ENCODE measurements at regions not wholly inside any gene's neighbourhood (a gene's known extent, or its start where the extent isn't known, plus 50 kb on each side); places are given as distances from the start of the nearest gene placed in this dataset.

DNA sequence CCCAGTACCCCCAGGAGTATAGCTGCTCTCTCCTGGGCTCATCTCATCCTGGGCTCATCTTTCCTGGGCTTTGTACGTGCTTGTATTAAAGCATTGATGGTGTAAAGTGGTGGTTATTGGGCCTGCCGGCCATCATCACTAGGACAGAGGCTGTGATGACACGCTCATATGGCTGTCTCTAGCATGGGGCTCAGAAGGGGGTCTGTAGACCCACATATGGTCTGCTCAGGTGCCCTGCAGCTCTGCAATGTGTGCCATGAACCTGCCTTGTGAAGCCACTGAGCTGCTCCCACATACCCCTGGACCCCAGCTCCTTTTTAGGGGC, 143.4 kb downstream of the CDC5L start:
- peaks cover 7% of the 10 kb centered on the region for H3K4me1 ChIP-seq (ENCODE audit: control insufficient read depth, insufficient read depth, low read length)
- H3K4me3 ChIP-seq (ENCODE audit: insufficient read depth, low read depth, low read length) = no peak overlapping the region
- 92% methylated on average over 3 of the region's 3 CpGs for WGBS, 2 experiments
- H3K27ac ChIP-seq (ENCODE audit: insufficient read depth, low read depth, low read length, poor library complexity, severe bottlenecking) = no peak overlapping the region
- H3K27me3 ChIP-seq (ENCODE audit: control insufficient read depth, insufficient read depth, low read length, poor library complexity, severe bottlenecking) = no peaks in the 10 kb centered on the region
- H3K36me3 ChIP-seq (ENCODE audit: control insufficient read depth, insufficient read depth, low read length) = no peaks in the 10 kb centered on the region
- no peaks in the 10 kb centered on the region for H3K9me3 ChIP-seq (ENCODE audit: control insufficient read depth, low read length)

- H3K9me3 ChIP-seq (ENCODE audit: control insufficient read depth, low read length) = no peaks in the 10 kb centered on the region
- peaks cover 7% of the 10 kb centered on the region for H3K4me1 ChIP-seq (ENCODE audit: control insufficient read depth, insufficient read depth, low read length)
- no peaks in the 10 kb centered on the region for H3K36me3 ChIP-seq (ENCODE audit: control insufficient read depth, insufficient read depth, low read length)
- no peaks in the 10 kb centered on the region for H3K27me3 ChIP-seq (ENCODE audit: control insufficient read depth, insufficient read depth, low read length, poor library complexity, severe bottlenecking)
- H3K27ac ChIP-seq (ENCODE audit: insufficient read depth, low read depth, low read length, poor library complexity, severe bottlenecking) = no peak overlapping the region
- WGBS, 2 experiments = 56% methylated on average over 9 of the region's 9 CpGs
- H3K4me3 ChIP-seq (ENCODE audit: insufficient read depth, low read depth, low read length) = no peak overlapping the region
These were observed 144.0 kb downstream of the CDC5L start for GRCh38 chr6:44531442-44532015.

GRCh38 chr6:44533421-44533820, 145.9 kb downstream of the CDC5L start:
- Histone ChIP-seq H3K9me3 (ENCODE audit: control insufficient read depth, low read length) (no peaks in the 10 kb centered on the region), H3K27me3 (ENCODE audit: control insufficient read depth, insufficient read depth, low read length, poor library complexity, severe bottlenecking) (no peaks in the 10 kb centered on the region), H3K36me3 (ENCODE audit: control insufficient read depth, insufficient read depth, low read length) (no peaks in the 10 kb centered on the region), H3K27ac (ENCODE audit: insufficient read depth, low read depth, low read length, poor library complexity, severe bottlenecking) (no peak overlapping the region), H3K4me3 (ENCODE audit: insufficient read depth, low read depth, low read length) (no peak overlapping the region), H3K4me1 (ENCODE audit: control insufficient read depth, insufficient read depth, low read length) (no peaks in the 10 kb centered on the region)
- WGBS, 2 experiments = 93 to 94% methylated on average over 2 of the region's 2 CpGs

- Histone ChIP-seq H3K9me3 (ENCODE audit: control insufficient read depth, low read length) (no peaks in the 10 kb centered on the region), H3K4me3 (ENCODE audit: insufficient read depth, low read depth, low read length) (no peak overlapping the region), H3K4me1 (ENCODE audit: control insufficient read depth, insufficient read depth, low read length) (no peaks in the 10 kb centered on the region), H3K27ac (ENCODE audit: insufficient read depth, low read depth, low read length, poor library complexity, severe bottlenecking) (no peak overlapping the region), H3K36me3 (ENCODE audit: control insufficient read depth, insufficient read depth, low read length) (no peaks in the 10 kb centered on the region), H3K27me3 (ENCODE audit: control insufficient read depth, insufficient read depth, low read length, poor library complexity, severe bottlenecking) (no peaks in the 10 kb centered on the region)
- 90 to 96% methylated on average over 5 of the region's 5 CpGs for WGBS, 2 experiments
These were observed 146.8 kb downstream of the CDC5L start for GRCh38 chr6:44534291-44534690.

DNA sequence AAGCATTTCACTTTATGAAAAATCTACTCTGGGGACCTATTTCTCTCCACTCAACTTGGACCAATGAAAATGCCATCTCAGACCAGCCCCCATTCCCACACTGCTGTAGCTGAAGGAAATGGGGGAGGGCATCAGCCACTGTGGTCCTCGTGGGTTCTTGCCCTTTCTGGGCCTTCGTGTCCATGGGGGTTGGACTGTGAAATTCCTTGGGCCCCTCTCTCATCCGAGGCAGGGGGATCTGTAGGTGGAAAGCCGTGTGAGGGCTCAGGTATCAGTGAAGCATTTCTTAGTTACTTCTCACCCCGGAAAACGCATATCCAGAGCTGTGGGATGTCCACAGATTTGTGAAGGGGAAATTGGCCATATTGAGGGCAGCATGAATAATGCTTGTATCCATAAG, 147.9 kb downstream of the CDC5L start:
- Histone ChIP-seq H3K9me3 (ENCODE audit: control insufficient read depth, low read length) (no peaks in the 10 kb centered on the region), H3K4me1 (ENCODE audit: control insufficient read depth, insufficient read depth, low read length) (no peaks in the 10 kb centered on the region), H3K27ac (ENCODE audit: insufficient read depth, low read depth, low read length, poor library complexity, severe bottlenecking) (no peak overlapping the region), H3K4me3 (ENCODE audit: insufficient read depth, low read depth, low read length) (no peak overlapping the region), H3K27me3 (ENCODE audit: control insufficient read depth, insufficient read depth, low read length, poor library complexity, severe bottlenecking) (no peaks in the 10 kb centered on the region), H3K36me3 (ENCODE audit: control insufficient read depth, insufficient read depth, low read length) (no peaks in the 10 kb centered on the region)
- WGBS, 2 experiments = 88% methylated on average over 6 of the region's 6 CpGs

GRCh38 chr6:44535967-44536366, 148.5 kb downstream of the CDC5L start:
- WGBS, 2 experiments = 97 to 98% methylated on average over 4 of the region's 4 CpGs
- H3K4me1 ChIP-seq (ENCODE audit: control insufficient read depth, insufficient read depth, low read length) = no peaks in the 10 kb centered on the region
- H3K27ac ChIP-seq (ENCODE audit: insufficient read depth, low read depth, low read length, poor library complexity, severe bottlenecking) = no peak overlapping the region
- H3K9me3 ChIP-seq (ENCODE audit: control insufficient read depth, low read length) = no peaks in the 10 kb centered on the region
- no peaks in the 10 kb centered on the region for H3K27me3 ChIP-seq (ENCODE audit: control insufficient read depth, insufficient read depth, low read length, poor library complexity, severe bottlenecking)
- no peak overlapping the region for H3K4me3 ChIP-seq (ENCODE audit: insufficient read depth, low read depth, low read length)
- no peaks in the 10 kb centered on the region for H3K36me3 ChIP-seq (ENCODE audit: control insufficient read depth, insufficient read depth, low read length)

- WGBS, 2 experiments = 91 to 92% methylated on average over 10 of the region's 10 CpGs
- Histone ChIP-seq H3K4me1 (ENCODE audit: control insufficient read depth, insufficient read depth, low read length) (peaks cover 10% of the 10 kb centered on the region), H3K36me3 (ENCODE audit: control insufficient read depth, insufficient read depth, low read length) (no peaks in the 10 kb centered on the region), H3K27ac (ENCODE audit: insufficient read depth, low read depth, low read length, poor library complexity, severe bottlenecking) (no peak overlapping the region), H3K27me3 (ENCODE audit: control insufficient read depth, insufficient read depth, low read length, poor library complexity, severe bottlenecking) (no peaks in the 10 kb centered on the region), H3K9me3 (ENCODE audit: control insufficient read depth, low read length) (no peaks in the 10 kb centered on the region), H3K4me3 (ENCODE audit: insufficient read depth, low read depth, low read length) (no peak overlapping the region)
These were observed 150.0 kb downstream of the CDC5L start for GRCh38 chr6:44537306-44538049.

GRCh38 chr6:44538131-44538806, 150.8 kb downstream of the CDC5L start:
- Histone ChIP-seq H3K27me3 (ENCODE audit: control insufficient read depth, insufficient read depth, low read length, poor library complexity, severe bottlenecking) (no peaks in the 10 kb centered on the region), H3K4me3 (ENCODE audit: insufficient read depth, low read depth, low read length) (no peak overlapping the region), H3K4me1 (ENCODE audit: control insufficient read depth, insufficient read depth, low read length) (peaks cover 18% of the 10 kb centered on the region), H3K9me3 (ENCODE audit: control insufficient read depth, low read length) (no peaks in the 10 kb centered on the region), H3K36me3 (ENCODE audit: control insufficient read depth, insufficient read depth, low read length) (no peaks in the 10 kb centered on the region), H3K27ac (ENCODE audit: insufficient read depth, low read depth, low read length, poor library complexity, severe bottlenecking) (no peak overlapping the region)
- WGBS, 2 experiments = 92 to 95% methylated on average over 7 of the region's 7 CpGs

GRCh38 chr6:44538807-44539201, 151.3 kb downstream of the CDC5L start:
- no peaks in the 10 kb centered on the region for H3K9me3 ChIP-seq (ENCODE audit: control insufficient read depth, low read length)
- no peak overlapping the region for H3K4me3 ChIP-seq (ENCODE audit: insufficient read depth, low read depth, low read length)
- H3K36me3 ChIP-seq (ENCODE audit: control insufficient read depth, insufficient read depth, low read length) = no peaks in the 10 kb centered on the region
- H3K27ac ChIP-seq (ENCODE audit: insufficient read depth, low read depth, low read length, poor library complexity, severe bottlenecking) = no peak overlapping the region
- no peaks in the 10 kb centered on the region for H3K27me3 ChIP-seq (ENCODE audit: control insufficient read depth, insufficient read depth, low read length, poor library complexity, severe bottlenecking)
- H3K4me1 ChIP-seq (ENCODE audit: control insufficient read depth, insufficient read depth, low read length) = peaks cover 18% of the 10 kb centered on the region
- 91 to 95% methylated on average over 2 of the region's 2 CpGs for WGBS, 2 experiments

DNA sequence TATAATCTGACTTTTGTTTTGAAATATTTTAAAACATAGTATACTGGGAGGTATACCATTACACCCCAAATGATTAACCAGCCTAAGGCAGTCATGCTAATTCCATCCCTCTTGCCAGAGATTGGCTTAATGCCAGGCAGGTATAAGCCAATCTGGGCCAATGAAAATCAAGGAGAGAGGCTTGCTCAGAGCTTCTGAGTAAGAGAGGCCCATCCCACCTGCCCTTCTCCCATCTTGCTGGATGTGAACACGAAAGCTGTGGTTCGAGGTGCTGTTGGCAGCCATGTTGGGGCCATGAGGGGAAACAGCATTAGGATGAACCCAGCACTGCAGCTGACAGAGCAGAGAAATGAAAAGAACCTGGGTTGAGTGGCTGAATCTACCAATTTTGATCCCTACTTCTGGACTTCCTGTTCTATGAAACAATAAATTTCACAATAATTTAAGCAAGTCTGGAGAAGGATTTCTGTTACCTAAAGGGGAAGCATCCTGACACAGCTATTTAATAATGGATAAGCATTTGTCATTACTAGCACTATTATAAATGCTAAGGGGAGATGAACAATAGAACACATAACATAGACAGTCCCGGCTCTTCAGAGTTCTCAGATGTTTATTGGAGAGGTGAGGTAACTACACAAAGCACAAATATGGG, 152.3 kb downstream of the CDC5L start:
- no peaks in the 10 kb centered on the region for H3K27me3 ChIP-seq (ENCODE audit: control insufficient read depth, insufficient read depth, low read length, poor library complexity, severe bottlenecking)
- H3K9me3 ChIP-seq (ENCODE audit: control insufficient read depth, low read length) = no peaks in the 10 kb centered on the region
- no peak overlapping the region for H3K4me3 ChIP-seq (ENCODE audit: insufficient read depth, low read depth, low read length)
- H3K4me1 ChIP-seq (ENCODE audit: control insufficient read depth, insufficient read depth, low read length) = peaks cover 18% of the 10 kb centered on the region
- WGBS, 2 experiments = 91 to 95% methylated on average over 3 of the region's 3 CpGs
- no peak overlapping the region for H3K27ac ChIP-seq (ENCODE audit: insufficient read depth, low read depth, low read length, poor library complexity, severe bottlenecking)
- no peaks in the 10 kb centered on the region for H3K36me3 ChIP-seq (ENCODE audit: control insufficient read depth, insufficient read depth, low read length)
